ENCODE measurements at regions not wholly inside any gene's neighbourhood (a gene's known extent, or its start where the extent isn't known, plus 50 kb on each side); places are given as distances from the start of the nearest gene placed in this dataset.

- TF ChIP-seq CTCF (conservative IDR thresholded peaks at IDR 0.05) (no peak), EZH2 (IDR thresholded peaks at IDR 0.05; ENCODE audit: low read depth) (no peak)
Observed at GRCh38 chr10:36393801-36394200, 731.6 kb upstream of the ANKRD30A start.
